ENCODE measurements at regions not wholly inside any gene's neighbourhood (a gene's known extent, or its start where the extent isn't known, plus 50 kb on each side); places are given as distances from the start of the nearest gene placed in this dataset.
"Not testable (repeated sequence)": the region's sequence is repeated elsewhere in the genome, so short reads cannot be mapped to it uniquely, and the experiment has no call there.

DNA sequence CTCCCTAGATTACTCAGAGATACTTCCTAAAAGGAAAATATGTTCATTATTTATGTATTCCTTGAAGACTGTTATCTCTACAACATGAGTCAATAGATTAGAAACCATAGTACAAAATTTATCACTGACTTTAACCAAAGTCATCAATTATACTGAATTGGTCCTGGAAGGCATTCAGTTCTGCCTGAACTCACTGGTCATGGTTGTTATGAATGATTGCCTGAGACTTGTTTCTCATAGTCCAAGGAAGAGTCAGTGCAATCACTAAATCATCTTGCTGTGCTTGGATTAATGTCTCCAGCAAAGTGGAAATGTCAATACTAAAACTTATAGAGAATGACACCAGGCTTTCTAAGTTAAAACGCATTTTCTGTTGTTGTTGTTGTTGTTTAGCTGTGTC lies 878.6 kb upstream of the MANEA start:
- H3K27me3 ChIP-seq (ENCODE audit: control insufficient read depth in 4 of 4, insufficient read depth in 4 of 4, low read length in 3 of 4), result no peaks in the 10 kb centered on the region
- no peaks in the 10 kb centered on the region for H3K9me3 ChIP-seq (ENCODE audit: control insufficient read depth in 4 of 4, low read length in 3 of 4)
- no peak for TF ChIP-seq FOXA1 (IDR thresholded peaks at IDR 0.05)
- TF ChIP-seq, protein P1, sequence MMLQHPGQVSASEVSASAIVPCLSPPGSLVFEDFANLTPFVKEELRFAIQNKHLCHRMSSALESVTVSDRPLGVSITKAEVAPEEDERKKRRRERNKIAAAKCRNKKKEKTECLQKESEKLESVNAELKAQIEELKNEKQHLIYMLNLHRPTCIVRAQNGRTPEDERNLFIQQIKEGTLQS (IDR thresholded peaks at IDR 0.05), result no peak
- TF ChIP-seq, protein P2, sequence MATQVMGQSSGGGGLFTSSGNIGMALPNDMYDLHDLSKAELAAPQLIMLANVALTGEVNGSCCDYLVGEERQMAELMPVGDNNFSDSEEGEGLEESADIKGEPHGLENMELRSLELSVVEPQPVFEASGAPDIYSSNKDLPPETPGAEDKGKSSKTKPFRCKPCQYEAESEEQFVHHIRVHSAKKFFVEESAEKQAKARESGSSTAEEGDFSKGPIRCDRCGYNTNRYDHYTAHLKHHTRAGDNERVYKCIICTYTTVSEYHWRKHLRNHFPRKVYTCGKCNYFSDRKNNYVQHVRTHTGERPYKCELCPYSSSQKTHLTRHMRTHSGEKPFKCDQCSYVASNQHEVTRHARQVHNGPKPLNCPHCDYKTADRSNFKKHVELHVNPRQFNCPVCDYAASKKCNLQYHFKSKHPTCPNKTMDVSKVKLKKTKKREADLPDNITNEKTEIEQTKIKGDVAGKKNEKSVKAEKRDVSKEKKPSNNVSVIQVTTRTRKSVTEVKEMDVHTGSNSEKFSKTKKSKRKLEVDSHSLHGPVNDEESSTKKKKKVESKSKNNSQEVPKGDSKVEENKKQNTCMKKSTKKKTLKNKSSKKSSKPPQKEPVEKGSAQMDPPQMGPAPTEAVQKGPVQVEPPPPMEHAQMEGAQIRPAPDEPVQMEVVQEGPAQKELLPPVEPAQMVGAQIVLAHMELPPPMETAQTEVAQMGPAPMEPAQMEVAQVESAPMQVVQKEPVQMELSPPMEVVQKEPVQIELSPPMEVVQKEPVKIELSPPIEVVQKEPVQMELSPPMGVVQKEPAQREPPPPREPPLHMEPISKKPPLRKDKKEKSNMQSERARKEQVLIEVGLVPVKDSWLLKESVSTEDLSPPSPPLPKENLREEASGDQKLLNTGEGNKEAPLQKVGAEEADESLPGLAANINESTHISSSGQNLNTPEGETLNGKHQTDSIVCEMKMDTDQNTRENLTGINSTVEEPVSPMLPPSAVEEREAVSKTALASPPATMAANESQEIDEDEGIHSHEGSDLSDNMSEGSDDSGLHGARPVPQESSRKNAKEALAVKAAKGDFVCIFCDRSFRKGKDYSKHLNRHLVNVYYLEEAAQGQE (IDR thresholded peaks at IDR 0.05), result no peak
- TF ChIP-seq GABPA (IDR thresholded peaks at IDR 0.05 in 1 of 2, conservative IDR thresholded peaks at IDR 0.05 in 1 of 2), result no peak
- no peak for TF ChIP-seq TAF1 (conservative IDR thresholded peaks at IDR 0.05)
- TF ChIP-seq, protein P3, sequence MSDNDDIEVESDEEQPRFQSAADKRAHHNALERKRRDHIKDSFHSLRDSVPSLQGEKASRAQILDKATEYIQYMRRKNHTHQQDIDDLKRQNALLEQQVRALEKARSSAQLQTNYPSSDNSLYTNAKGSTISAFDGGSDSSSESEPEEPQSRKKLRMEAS (IDR thresholded peaks at IDR 0.05), result no peak
- TF ChIP-seq NR2F2 (IDR thresholded peaks at IDR 0.05), result no peak
- TF ChIP-seq EGR1 (IDR thresholded peaks at IDR 0.05; ENCODE audit: low read depth in 2 of 2), result no peak
- no peak for TF ChIP-seq HNF4A (conservative IDR thresholded peaks at IDR 0.05)
- TF ChIP-seq YY1 (IDR thresholded peaks at IDR 0.05), result no peak
- no peak for TF ChIP-seq FOXA2 (IDR thresholded peaks at IDR 0.05)
- TF ChIP-seq, protein P4, sequence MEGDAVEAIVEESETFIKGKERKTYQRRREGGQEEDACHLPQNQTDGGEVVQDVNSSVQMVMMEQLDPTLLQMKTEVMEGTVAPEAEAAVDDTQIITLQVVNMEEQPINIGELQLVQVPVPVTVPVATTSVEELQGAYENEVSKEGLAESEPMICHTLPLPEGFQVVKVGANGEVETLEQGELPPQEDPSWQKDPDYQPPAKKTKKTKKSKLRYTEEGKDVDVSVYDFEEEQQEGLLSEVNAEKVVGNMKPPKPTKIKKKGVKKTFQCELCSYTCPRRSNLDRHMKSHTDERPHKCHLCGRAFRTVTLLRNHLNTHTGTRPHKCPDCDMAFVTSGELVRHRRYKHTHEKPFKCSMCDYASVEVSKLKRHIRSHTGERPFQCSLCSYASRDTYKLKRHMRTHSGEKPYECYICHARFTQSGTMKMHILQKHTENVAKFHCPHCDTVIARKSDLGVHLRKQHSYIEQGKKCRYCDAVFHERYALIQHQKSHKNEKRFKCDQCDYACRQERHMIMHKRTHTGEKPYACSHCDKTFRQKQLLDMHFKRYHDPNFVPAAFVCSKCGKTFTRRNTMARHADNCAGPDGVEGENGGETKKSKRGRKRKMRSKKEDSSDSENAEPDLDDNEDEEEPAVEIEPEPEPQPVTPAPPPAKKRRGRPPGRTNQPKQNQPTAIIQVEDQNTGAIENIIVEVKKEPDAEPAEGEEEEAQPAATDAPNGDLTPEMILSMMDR (IDR thresholded peaks at IDR 0.05; ENCODE audit: low read depth, low read length, missing input control), result no peak
- TF ChIP-seq JUND (IDR thresholded peaks at IDR 0.05), result no peak
- no peak for TF ChIP-seq RXRA (IDR thresholded peaks at IDR 0.05)
- TF ChIP-seq HNF4G (IDR thresholded peaks at IDR 0.05), result no peak
- TF ChIP-seq SP1 (IDR thresholded peaks at IDR 0.05), result no peak
- H3K4me1 ChIP-seq (ENCODE audit: control insufficient read depth in 4 of 4, insufficient read depth in 4 of 4, low read length in 3 of 4), result no peaks in the 10 kb centered on the region
- no peak overlapping the region for H3K27ac ChIP-seq (ENCODE audit: low read depth in 1 of 2, low read length in 2 of 2)
- H3K4me3 ChIP-seq (ENCODE audit: low read depth in 1 of 3, low read length in 3 of 3), result no peak overlapping the region
- DNase-seq (ENCODE audit: low spot score), result no peak
- 53% methylated on average over 1 of the region's 1 CpG for WGBS
- H3K9ac ChIP-seq (ENCODE audit: low read depth in 1 of 2, low read length in 2 of 2), result no peak overlapping the region
- H3K36me3 ChIP-seq (ENCODE audit: control insufficient read depth in 4 of 4, insufficient read depth in 3 of 4, low read depth in 1 of 4, low read length in 3 of 4), result no peaks in the 10 kb centered on the region

DNA sequence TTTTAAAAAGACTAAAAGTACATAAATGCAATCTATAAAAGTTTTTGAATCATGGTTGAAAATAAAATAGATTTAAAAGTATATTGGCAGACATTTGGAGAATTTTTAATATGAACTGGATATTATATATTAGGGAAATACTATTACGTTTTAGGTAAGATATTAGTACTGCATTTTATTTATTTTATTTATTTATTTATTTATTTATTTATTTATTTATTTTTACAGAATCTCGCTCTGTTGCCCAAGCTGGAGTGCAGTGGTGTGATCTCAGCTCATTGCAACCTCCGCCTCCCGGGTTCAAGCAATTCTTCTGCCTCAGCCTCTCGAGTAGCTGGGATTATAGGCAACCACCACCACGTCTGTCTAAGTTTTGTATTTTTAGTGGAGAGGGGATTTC lies 890.1 kb upstream of the MANEA start:
- H3K36me3 ChIP-seq (ENCODE audit: control insufficient read depth in 4 of 4, insufficient read depth in 3 of 4, low read depth in 1 of 4, low read length in 3 of 4); H3K4me3 ChIP-seq (ENCODE audit: low read depth in 1 of 3, low read length in 3 of 3); DNase-seq (ENCODE audit: low spot score); H3K9me3 ChIP-seq (ENCODE audit: control insufficient read depth in 4 of 4, low read length in 3 of 4); H3K27me3 ChIP-seq (ENCODE audit: control insufficient read depth in 4 of 4, insufficient read depth in 4 of 4, low read length in 3 of 4); H3K4me1 ChIP-seq (ENCODE audit: control insufficient read depth in 4 of 4, insufficient read depth in 4 of 4, low read length in 3 of 4); H3K27ac ChIP-seq (ENCODE audit: low read depth in 1 of 2, low read length in 2 of 2); H3K9ac ChIP-seq (ENCODE audit: low read depth in 1 of 2, low read length in 2 of 2): not testable (repeated sequence)
- WGBS, result 89% methylated on average over 6 of the region's 6 CpGs
